Naive thymus-derived CD8-positive, alpha-beta T cell (primary cell): ENCODE measurements at regions not wholly inside any gene's neighbourhood (a gene's known extent, or its start where the extent isn't known, plus 50 kb on each side); places are given as distances from the start of the nearest gene placed in this dataset.

Experiments
- ATAC-seq, 2 donors: fragments of 150-1000 bp; cut with Tn5 transposase in 1 of 2; sonication (Bioruptor Pico), chemical (Tn5 transposase) in 1 of 2; 1 replicate in 1 of 2; 2 replicates in 1 of 2; pipeline ENCODE4 v1.10.0; 2021; ENCODE audit warnings: mild to moderate bottlenecking in 2 of 2, moderate library complexity in 2 of 2
- POLR2A ChIA-PET: fragments of 350-600 bp; sonication (Branson Sonifier 250); formaldehyde crosslinking; loops from one replicate; lab custom pipeline; 2021; ENCODE audit warnings: antibody characterized with exemption; lab: Charles Lee
- DNase-seq, 10 donors: peaks; one replicate each; pipeline versions ENCODE4 v3.0.0 to v3.0.0-alpha.2; 2020 to 2022
- H3K27ac Mint-ChIP-seq, 10 donors: one replicate each; pipeline ENCODE4 v1.8.0; 2020 to 2022; ENCODE audit warnings: mild to moderate bottlenecking in 10 of 10, mixed read lengths in 10 of 10, moderate library complexity in 4 of 10, inconsistent platforms in 1 of 10
- H3K27me3 Mint-ChIP-seq, 5 donors: one replicate each; pipeline ENCODE4 v1.8.0; 2021 to 2022; ENCODE audit warnings: mixed read lengths in 5 of 5
- H3K36me3 Mint-ChIP-seq, 3 donors: one replicate each; pipeline ENCODE4 v1.8.0; 2020 to 2022; ENCODE audit warnings: mixed read lengths in 3 of 3, mild to moderate bottlenecking in 2 of 3, inconsistent platforms in 1 of 3
- H3K4me1 Mint-ChIP-seq, 4 donors: one replicate each; pipeline ENCODE4 v1.8.0; 2021 to 2022; ENCODE audit warnings: mixed read lengths in 4 of 4
- H3K4me3 Mint-ChIP-seq, 10 donors: one replicate each; pipeline ENCODE4 v1.8.0; 2020 to 2022; ENCODE audit warnings: mild to moderate bottlenecking in 10 of 10, mixed read lengths in 10 of 10, moderate library complexity in 6 of 10, inconsistent platforms in 1 of 10
- H3K9me3 Mint-ChIP-seq, 9 donors: one replicate each; pipeline ENCODE4 v1.8.0; 2020 to 2022; ENCODE audit warnings: mixed read lengths in 9 of 9, mild to moderate bottlenecking in 3 of 9, inconsistent platforms in 1 of 9, moderate library complexity in 1 of 9

DNA sequence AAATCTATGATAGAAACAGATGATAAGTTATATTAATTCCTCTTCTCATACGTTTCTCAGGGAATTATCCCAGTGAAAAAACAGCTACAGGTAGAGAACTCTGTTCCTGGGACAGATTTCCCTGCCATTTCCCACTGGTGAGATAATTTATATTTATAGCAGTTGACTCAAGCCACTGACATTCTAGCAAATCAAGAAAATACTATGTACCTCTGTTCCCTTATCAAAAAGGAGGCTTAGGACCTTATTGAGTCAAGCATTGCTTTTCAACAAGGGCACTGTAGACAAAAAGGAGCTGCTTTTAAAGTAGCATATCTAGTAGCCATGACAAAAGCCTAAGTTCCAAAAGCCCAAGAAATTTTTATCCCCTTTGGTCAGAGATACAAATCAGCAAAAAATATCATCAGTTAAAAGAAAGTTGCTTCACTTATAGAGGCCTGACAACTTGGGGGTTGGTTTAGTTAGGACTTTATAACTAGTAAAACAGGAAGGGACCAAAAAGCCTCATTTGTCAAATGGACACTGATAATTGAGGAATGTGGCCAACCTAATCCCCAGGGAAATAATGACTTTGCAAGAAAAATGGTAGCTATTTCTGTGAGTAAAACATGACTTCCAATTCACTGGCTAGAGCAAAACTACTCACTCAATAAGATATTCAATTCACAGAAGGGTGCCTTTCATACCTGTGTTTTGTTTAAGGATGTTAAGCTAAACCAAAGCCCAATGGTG is 652.5 kb downstream of the SLITRK1 start:
- ATAC-seq = no peak
- Mint-ChIP-seq H3K9me3 (peaks cover 0 to 9% (median 0%) of the 10 kb centered on the region in 9 donors), H3K36me3 (no peaks in the 10 kb centered on the region), H3K4me1 (no peaks in the 10 kb centered on the region), H3K4me3 (no peak overlapping the region), H3K27me3 (no peaks in the 10 kb centered on the region), H3K27ac (no peak overlapping the region)
- POLR2A ChIA-PET = no interaction called here
- no peak for DNase-seq

- Mint-ChIP-seq H3K27me3 (no peaks in the 10 kb centered on the region), H3K36me3 (no peaks in the 10 kb centered on the region), H3K27ac (no peak overlapping the region), H3K4me1 (no peaks in the 10 kb centered on the region), H3K9me3 (peaks cover 0 to 11% (median 0%) of the 10 kb centered on the region in 9 donors), H3K4me3 (no peak overlapping the region)
- ATAC-seq = no peak
- POLR2A ChIA-PET = no interaction called here
- no peak for DNase-seq
These were observed 658.7 kb downstream of the SLITRK1 start for GRCh38 chr13:83223546-83223945.

GRCh38 chr13:83221813-83222241 is 660.4 kb downstream of the SLITRK1 start:
- Mint-ChIP-seq H3K9me3 (peaks cover 0 to 15% (median 2%) of the 10 kb centered on the region in 9 donors), H3K4me1 (no peaks in the 10 kb centered on the region), H3K36me3 (no peaks in the 10 kb centered on the region), H3K4me3 (no peak overlapping the region), H3K27me3 (no peaks in the 10 kb centered on the region), H3K27ac (no peak overlapping the region)
- DNase-seq = no peak
- no peak for ATAC-seq
- POLR2A ChIA-PET = no interaction called here

DNA sequence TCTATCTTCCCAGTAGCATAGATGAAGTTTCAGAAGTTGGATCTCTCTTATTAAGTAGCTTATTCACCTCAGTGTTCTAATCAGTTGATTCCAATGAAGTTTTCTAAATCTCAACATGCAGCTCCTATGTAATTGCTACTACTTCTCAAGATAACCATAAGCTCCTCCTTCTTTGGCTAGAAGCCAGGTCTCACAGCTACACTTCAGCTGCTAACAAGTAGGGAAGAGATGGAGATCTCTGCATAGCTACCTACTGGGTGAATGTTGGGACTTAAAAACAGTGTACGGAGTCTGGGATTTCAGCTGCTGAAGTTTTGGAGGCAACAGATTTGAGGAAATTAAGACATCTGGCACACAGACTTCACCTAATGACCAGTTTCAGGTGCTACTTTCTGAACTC is 661.0 kb downstream of the SLITRK1 start:
- POLR2A ChIA-PET = no interaction called here
- no peaks in the 10 kb centered on the region for H3K4me1 Mint-ChIP-seq

GRCh38 chr13:83220241-83220640 is 662.0 kb downstream of the SLITRK1 start:
- Mint-ChIP-seq H3K27me3 (no peaks in the 10 kb centered on the region), H3K36me3 (no peaks in the 10 kb centered on the region), H3K9me3 (peaks cover 0 to 19% (median 2%) of the 10 kb centered on the region in 9 donors), H3K4me1 (no peaks in the 10 kb centered on the region), H3K4me3 (no peak overlapping the region), H3K27ac (no peak overlapping the region)
- POLR2A ChIA-PET = no interaction called here
- no peak for DNase-seq
- ATAC-seq = no peak

More for the DNA sequence above, 661.0 kb downstream of the SLITRK1 start:
- Mint-ChIP-seq H3K36me3 (no peaks in the 10 kb centered on the region), H3K27me3 (no peaks in the 10 kb centered on the region), H3K4me3 (no peak overlapping the region), H3K9me3 (peaks cover 0 to 19% (median 2%) of the 10 kb centered on the region in 9 donors), H3K27ac (no peak overlapping the region)
- DNase-seq (no peak), ATAC-seq (no peak)

DNA sequence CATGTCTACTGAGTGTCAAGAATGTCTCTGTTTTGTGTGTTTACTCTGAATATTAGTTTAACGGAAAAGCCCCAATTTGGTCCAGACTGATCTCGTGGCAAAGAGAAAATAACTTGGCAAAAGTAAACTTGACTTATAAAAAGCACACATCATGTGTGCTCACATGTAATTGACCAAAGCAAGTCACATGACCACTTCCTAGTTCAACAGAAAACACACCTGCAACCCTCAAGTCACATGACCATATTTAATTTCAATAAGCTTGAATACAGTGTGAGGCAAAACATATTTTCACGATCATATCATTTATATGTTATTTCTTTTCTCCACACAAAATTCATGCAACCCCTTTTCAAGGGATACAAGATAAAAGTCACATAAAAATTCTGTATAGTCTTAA is 662.4 kb downstream of the SLITRK1 start:
- Mint-ChIP-seq H3K9me3 (peaks cover 0 to 19% (median 2%) of the 10 kb centered on the region in 9 donors), H3K4me1 (no peaks in the 10 kb centered on the region), H3K4me3 (no peak overlapping the region), H3K36me3 (no peaks in the 10 kb centered on the region), H3K27me3 (no peaks in the 10 kb centered on the region), H3K27ac (no peak overlapping the region)
- no peak for ATAC-seq
- no peak for DNase-seq
- POLR2A ChIA-PET = no interaction called here

- POLR2A ChIA-PET = no interaction called here
- Mint-ChIP-seq H3K4me3 (no peak overlapping the region), H3K36me3 (no peaks in the 10 kb centered on the region), H3K27me3 (no peaks in the 10 kb centered on the region), H3K27ac (no peak overlapping the region), H3K4me1 (no peaks in the 10 kb centered on the region), H3K9me3 (peaks cover 0 to 21% (median 5%) of the 10 kb centered on the region in 9 donors)
- ATAC-seq (no peak), DNase-seq (no peak)
These were observed 665.6 kb downstream of the SLITRK1 start for GRCh38 chr13:83216479-83217245.

DNA sequence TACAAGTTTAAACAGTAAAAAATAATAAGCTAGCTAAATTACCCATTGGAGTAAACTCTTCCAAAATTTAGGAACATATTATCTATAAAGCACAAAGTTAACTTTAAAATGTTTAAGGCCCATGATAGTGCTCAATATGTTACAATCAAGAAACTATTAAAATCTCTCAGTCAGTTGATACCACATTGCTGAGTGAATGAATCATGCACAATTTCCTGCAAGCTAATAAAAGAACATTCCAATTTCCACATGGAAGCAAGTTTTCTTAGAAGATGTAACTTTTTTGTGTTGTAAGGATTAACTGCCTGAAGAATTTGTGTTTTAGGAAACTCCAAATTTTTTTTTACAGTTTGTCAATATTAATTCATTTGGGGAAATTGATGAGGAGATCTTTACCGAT is 666.6 kb downstream of the SLITRK1 start:
- no peaks in the 10 kb centered on the region for H3K27me3 Mint-ChIP-seq

DNA sequence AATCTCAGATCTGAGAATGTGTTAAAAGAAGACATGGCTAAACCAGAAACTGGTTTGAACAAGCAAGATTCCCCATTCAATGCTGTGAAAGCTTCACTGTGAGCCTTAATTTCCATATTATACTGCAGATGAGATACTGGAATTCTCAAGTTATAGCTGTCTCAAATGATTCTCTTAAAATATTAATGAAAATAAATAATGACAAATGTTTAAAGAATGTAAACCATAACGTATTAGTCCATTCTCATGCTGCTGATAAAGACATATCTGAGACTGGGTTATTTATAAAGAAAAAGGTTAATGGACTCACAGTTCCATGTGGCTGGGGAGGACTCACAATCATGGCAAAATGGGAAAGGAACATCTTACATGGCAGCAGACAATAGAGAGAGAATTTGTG is 667.8 kb downstream of the SLITRK1 start:
- Mint-ChIP-seq H3K4me3 (no peak overlapping the region), H3K4me1 (no peaks in the 10 kb centered on the region), H3K27me3 (no peaks in the 10 kb centered on the region), H3K9me3 (peaks cover 0 to 29% (median 6%) of the 10 kb centered on the region in 9 donors), H3K36me3 (peaks cover 0 to 5% (median 0%) of the 10 kb centered on the region in 3 donors), H3K27ac (no peak overlapping the region)
- DNase-seq = no peak
- POLR2A ChIA-PET = no interaction called here
- ATAC-seq = no peak

More for the DNA sequence above, 666.6 kb downstream of the SLITRK1 start:
- peaks cover 0 to 21% (median 6%) of the 10 kb centered on the region in 9 donors for H3K9me3 Mint-ChIP-seq
- POLR2A ChIA-PET = no interaction called here
- H3K4me3 Mint-ChIP-seq = no peak overlapping the region
- no peaks in the 10 kb centered on the region for H3K36me3 Mint-ChIP-seq
- H3K27ac Mint-ChIP-seq = no peak overlapping the region
- ATAC-seq (no peak), DNase-seq (no peak)
- H3K4me1 Mint-ChIP-seq = no peaks in the 10 kb centered on the region

DNA sequence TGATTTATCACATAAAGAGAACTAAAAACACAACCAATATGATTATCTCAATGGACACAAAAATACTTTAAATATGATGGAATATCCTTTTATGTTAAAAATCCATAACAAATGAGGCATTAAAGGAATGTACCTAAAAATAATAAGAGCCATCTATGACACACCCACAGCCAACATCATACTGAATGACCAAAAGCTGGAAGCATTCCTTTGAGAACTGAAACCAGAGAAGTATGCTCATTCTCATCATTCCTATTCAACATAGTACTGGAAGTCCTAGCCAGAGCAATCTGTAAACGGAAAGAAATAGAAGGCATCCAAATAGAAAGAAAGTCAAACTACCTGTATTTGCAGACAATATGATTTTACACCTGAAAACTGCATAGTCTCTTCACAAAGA is 671.0 kb downstream of the SLITRK1 start:
- ATAC-seq = no peak
- H3K27ac Mint-ChIP-seq = no peak overlapping the region
- no peaks in the 10 kb centered on the region for H3K4me1 Mint-ChIP-seq
- H3K4me3 Mint-ChIP-seq = no peak overlapping the region
- H3K27me3 Mint-ChIP-seq = no peaks in the 10 kb centered on the region
- no peak for DNase-seq
- H3K36me3 Mint-ChIP-seq = peaks cover 0 to 5% (median 0%) of the 10 kb centered on the region in 3 donors
- H3K9me3 Mint-ChIP-seq = peaks cover 0 to 38% (median 5%) of the 10 kb centered on the region in 9 donors
- POLR2A ChIA-PET = no interaction called here

DNA sequence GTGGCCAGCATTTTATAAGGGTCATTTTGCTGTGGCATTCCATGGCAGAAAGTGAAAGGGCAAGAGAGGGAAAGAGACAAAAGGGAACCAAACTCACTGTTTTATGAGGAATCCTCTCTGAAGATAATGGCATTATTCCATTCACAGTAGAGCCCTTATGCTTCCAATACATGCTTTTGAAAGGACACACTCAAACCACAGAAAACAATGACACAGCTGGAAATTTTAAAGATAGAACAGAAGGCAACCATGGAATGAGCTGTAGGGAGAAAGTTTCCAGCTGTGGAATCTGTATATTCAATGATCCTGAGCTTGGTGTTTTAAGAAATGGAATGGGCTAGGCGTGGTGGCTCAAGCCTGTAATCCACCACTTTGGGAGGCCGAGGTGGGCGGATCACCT is 677.4 kb downstream of the SLITRK1 start:
- peaks cover 0 to 35% (median 2%) of the 10 kb centered on the region in 9 donors for H3K9me3 Mint-ChIP-seq
- H3K4me1 Mint-ChIP-seq = no peaks in the 10 kb centered on the region
- H3K27me3 Mint-ChIP-seq = no peaks in the 10 kb centered on the region
- no peak for ATAC-seq
- H3K27ac Mint-ChIP-seq = no peak overlapping the region
- H3K36me3 Mint-ChIP-seq = peaks cover 0 to 4% (median 0%) of the 10 kb centered on the region in 3 donors
- DNase-seq = no peak
- no peak overlapping the region for H3K4me3 Mint-ChIP-seq
- POLR2A ChIA-PET = no interaction called here

GRCh38 chr13:83201506-83201905 is 680.8 kb downstream of the SLITRK1 start:
- peaks cover 0 to 32% (median 0%) of the 10 kb centered on the region in 9 donors for H3K9me3 Mint-ChIP-seq
- no peaks in the 10 kb centered on the region for H3K27me3 Mint-ChIP-seq
- H3K27ac Mint-ChIP-seq = no peak overlapping the region
- H3K4me1 Mint-ChIP-seq = no peaks in the 10 kb centered on the region
- no peaks in the 10 kb centered on the region for H3K36me3 Mint-ChIP-seq
- DNase-seq (no peak), ATAC-seq (no peak)
- no peak overlapping the region for H3K4me3 Mint-ChIP-seq
- POLR2A ChIA-PET = no interaction called here

DNA sequence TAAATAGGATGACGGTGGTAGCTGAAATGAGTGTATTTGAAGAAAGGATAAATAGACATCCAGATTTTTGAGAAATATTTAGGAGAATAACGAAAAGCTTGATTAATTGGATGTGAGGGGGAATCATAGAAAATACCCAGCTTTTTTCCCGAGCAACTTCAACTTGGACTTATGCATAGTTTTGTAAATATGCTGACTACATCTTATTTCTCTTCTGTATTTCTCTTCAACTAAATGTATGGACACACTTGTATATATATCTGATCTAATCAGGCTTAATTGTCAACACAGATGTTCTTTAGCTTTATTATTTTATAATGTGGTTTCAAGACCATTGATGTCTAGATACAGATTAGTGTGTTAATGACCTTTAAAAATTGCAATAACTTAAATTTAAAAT is 685.0 kb downstream of the SLITRK1 start:
- Mint-ChIP-seq H3K27ac (no peak overlapping the region), H3K36me3 (no peaks in the 10 kb centered on the region), H3K4me3 (no peak overlapping the region), H3K4me1 (no peaks in the 10 kb centered on the region), H3K9me3 (peaks cover 0 to 11% (median 0%) of the 10 kb centered on the region in 9 donors), H3K27me3 (no peaks in the 10 kb centered on the region)
- POLR2A ChIA-PET = no interaction called here
- DNase-seq (no peak), ATAC-seq (no peak)
